Tibial nerve (tissue), 4 donors: ENCODE measurements at regions not wholly inside any gene's neighbourhood (a gene's known extent, or its start where the extent isn't known, plus 50 kb on each side); places are given as distances from the start of the nearest gene placed in this dataset.

Experiments used
- DNase-seq, 2 donors: peaks; one replicate each; pipeline ENCODE4 v3.0.0-alpha.2; 2019; ENCODE audit warnings: low spot score in 2 of 2
- H3K27ac ChIP-seq, 4 donors: fragments of 200-600 bp; sonication (generic) in 3 of 4; one replicate each; pipeline ENCODE4 v1.5.1; 2017 to 2019; ENCODE audit warnings: mild to moderate bottlenecking in 1 of 4
- H3K27me3 ChIP-seq, 2 donors: fragments of 200-600 bp; sonication (generic) in 1 of 2; one replicate each; pipeline versions ENCODE4 v1.5.1 to v1.6.0; 2017 to 2019
- H3K36me3 ChIP-seq, 3 donors: fragments of 200-600 bp; sonication (generic); one replicate each; pipeline ENCODE4 v1.5.1; 2018 to 2019
- H3K4me1 ChIP-seq, 4 donors: fragments of 200-600 bp; sonication (generic) in 3 of 4; one replicate each; pipeline ENCODE4 v1.5.1; 2017 to 2019
- H3K4me3 ChIP-seq, 4 donors: fragments of 200-600 bp; sonication (generic) in 3 of 4; one replicate each; pipeline ENCODE4 v1.5.1; 2017 to 2019; ENCODE audit warnings: mild to moderate bottlenecking in 1 of 4, moderate library complexity in 1 of 4
- H3K9me3 ChIP-seq, 4 donors: fragments of 200-600 bp; sonication (generic) in 3 of 4; one replicate each; pipeline ENCODE4 v1.5.1; 2017 to 2019
- EP300 ChIP-seq, 2 donors: sonication (generic); formaldehyde crosslinking; IDR thresholded peaks; one replicate each; pipeline ENCODE4 v1.6.1; 2017; ENCODE audit warnings: antibody characterized with exemption in 2 of 2, mild to moderate bottlenecking in 1 of 2
- POLR2A ChIP-seq, 2 donors: fragments of 450-650 bp; IDR thresholded peaks; one replicate each; pipeline ENCODE4 v1.6.1; 2017; ENCODE audit warnings: antibody characterized with exemption in 2 of 2, mild to moderate bottlenecking in 2 of 2, moderate library complexity in 2 of 2
- WGBS, 2 donors: methylation state at CpG; one replicate each; pipeline ENCODE4 v1.1.5; 2018; 5-methylcytosine and 5-hydroxymethylcytosine counted together
- TF ChIP-seq, protein P1 (sequence below), 5 experiments: fragments of 200-600 bp in 3 of 5; fragments of 450-650 bp in 2 of 5; sonication (generic) in 3 of 5; IDR thresholded peaks; one replicate each; pipeline ENCODE4 v1.5.1; 2016 to 2019; ENCODE audit warnings: antibody characterized with exemption in 5 of 5, mild to moderate bottlenecking in 3 of 5, moderate library complexity in 2 of 5

GRCh38 chr10:69730251-69731156, 71.2 kb upstream of the COL13A1 start:
- H3K9me3 ChIP-seq: no peaks in the 10 kb centered on the region
- H3K36me3 ChIP-seq: no peaks in the 10 kb centered on the region
- no peak overlapping the region for H3K4me3 ChIP-seq
- 62 to 66% methylated on average over 16 of the region's 16 CpGs for WGBS, 2 donors
- DNase-seq: no peak
- H3K4me1 ChIP-seq: no peaks in the 10 kb centered on the region
- TF ChIP-seq EP300 (IDR thresholded peaks at IDR 0.05): no peak
- no peak for TF ChIP-seq POLR2A (IDR thresholded peaks at IDR 0.05)
- TF ChIP-seq, protein P1, sequence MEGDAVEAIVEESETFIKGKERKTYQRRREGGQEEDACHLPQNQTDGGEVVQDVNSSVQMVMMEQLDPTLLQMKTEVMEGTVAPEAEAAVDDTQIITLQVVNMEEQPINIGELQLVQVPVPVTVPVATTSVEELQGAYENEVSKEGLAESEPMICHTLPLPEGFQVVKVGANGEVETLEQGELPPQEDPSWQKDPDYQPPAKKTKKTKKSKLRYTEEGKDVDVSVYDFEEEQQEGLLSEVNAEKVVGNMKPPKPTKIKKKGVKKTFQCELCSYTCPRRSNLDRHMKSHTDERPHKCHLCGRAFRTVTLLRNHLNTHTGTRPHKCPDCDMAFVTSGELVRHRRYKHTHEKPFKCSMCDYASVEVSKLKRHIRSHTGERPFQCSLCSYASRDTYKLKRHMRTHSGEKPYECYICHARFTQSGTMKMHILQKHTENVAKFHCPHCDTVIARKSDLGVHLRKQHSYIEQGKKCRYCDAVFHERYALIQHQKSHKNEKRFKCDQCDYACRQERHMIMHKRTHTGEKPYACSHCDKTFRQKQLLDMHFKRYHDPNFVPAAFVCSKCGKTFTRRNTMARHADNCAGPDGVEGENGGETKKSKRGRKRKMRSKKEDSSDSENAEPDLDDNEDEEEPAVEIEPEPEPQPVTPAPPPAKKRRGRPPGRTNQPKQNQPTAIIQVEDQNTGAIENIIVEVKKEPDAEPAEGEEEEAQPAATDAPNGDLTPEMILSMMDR (IDR thresholded peaks at IDR 0.05): no peak
- no peaks in the 10 kb centered on the region for H3K27me3 ChIP-seq
- no peak overlapping the region for H3K27ac ChIP-seq

- Histone ChIP-seq H3K36me3 (no peaks in the 10 kb centered on the region), H3K4me3 (no peak overlapping the region), H3K9me3 (no peaks in the 10 kb centered on the region), H3K27me3 (no peaks in the 10 kb centered on the region), H3K4me1 (no peaks in the 10 kb centered on the region), H3K27ac (no peak overlapping the region)
- no peak for DNase-seq
- WGBS, 2 donors: 55 to 62% methylated on average over 3 of the region's 3 CpGs
- no peak for TF ChIP-seq POLR2A (IDR thresholded peaks at IDR 0.05)
- no peak for TF ChIP-seq EP300 (IDR thresholded peaks at IDR 0.05)
- TF ChIP-seq, protein P1 (IDR thresholded peaks at IDR 0.05): no peak
Measured at GRCh38 chr10:69731184-69731583, 70.5 kb upstream of the COL13A1 start.

DNA sequence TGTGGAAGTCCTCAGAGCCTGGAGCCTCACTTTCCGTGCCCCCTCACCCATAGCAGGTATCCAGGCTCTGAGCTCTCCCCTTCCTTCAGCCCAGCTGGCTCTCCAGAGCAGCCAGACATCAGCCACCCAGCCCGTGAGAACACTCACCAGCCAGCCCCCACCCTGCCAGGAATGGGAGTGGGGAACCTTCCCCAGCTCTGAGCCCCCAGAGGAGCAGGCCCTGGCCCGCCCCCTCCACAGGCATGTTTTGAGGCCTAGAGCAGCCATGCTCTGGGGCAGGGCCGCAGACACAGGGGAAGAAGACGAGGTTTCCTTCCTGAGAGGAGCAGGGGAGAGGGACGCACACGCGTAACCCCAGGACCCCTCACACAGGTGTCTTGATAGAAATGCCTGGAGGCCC, 70.0 kb upstream of the COL13A1 start:
- Histone ChIP-seq H3K4me1 (peaks cover 0 to 2% (median 0%) of the 10 kb centered on the region in 4 donors), H3K9me3 (no peaks in the 10 kb centered on the region), H3K27me3 (no peaks in the 10 kb centered on the region), H3K4me3 (no peak overlapping the region), H3K27ac (no peak overlapping the region), H3K36me3 (no peaks in the 10 kb centered on the region)
- WGBS, 2 donors: 87 to 89% methylated on average over 7 to 8 of the region's 8 CpGs
- TF ChIP-seq EP300 (IDR thresholded peaks at IDR 0.05): no peak
- no peak for DNase-seq

DNA sequence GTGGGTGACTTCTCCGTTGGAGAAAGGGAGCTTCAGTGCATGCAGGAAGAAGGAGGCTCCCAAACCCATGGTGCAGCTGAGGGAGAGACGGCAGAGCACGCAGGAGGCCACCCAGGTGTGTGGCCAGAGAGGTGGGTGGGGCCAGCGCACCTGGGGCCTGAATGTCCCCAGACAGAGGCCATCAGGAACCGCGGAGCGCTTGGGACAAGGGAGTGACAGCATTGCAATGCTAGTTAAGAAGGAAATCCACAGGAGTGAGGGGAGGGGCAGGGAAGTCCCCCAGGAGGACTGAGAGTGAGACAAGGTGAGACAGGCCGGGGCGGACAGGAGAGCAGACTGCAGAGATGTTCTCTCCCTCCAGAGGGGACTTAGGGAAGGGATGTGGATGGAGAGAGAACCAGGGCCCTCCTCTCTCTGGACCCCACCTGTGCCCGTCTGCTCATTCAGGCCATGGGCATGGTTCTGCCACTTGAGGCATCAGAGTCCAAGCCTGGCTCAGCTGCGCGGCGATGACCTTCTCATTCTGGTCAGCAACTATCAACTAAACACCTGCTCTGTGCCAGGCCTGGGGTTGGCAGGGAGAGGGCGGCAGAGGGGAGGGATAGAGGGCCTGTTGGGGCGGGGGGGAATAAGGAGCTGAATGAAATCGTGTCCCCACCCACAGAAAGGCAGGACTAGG, 69.4 kb upstream of the COL13A1 start:
- Histone ChIP-seq H3K27ac (no peak overlapping the region), H3K27me3 (no peaks in the 10 kb centered on the region), H3K4me1 (peaks cover 0 to 6% (median 0%) of the 10 kb centered on the region in 4 donors), H3K9me3 (no peaks in the 10 kb centered on the region), H3K4me3 (no peak overlapping the region), H3K36me3 (no peaks in the 10 kb centered on the region)
- no peak for DNase-seq
- TF ChIP-seq POLR2A (IDR thresholded peaks at IDR 0.05) (no peak), EP300 (IDR thresholded peaks at IDR 0.05) (no peak)
- TF ChIP-seq, protein P1 (IDR thresholded peaks at IDR 0.05): no peak
- 90% methylated on average over 16 of the region's 16 CpGs for WGBS, 2 donors

- Histone ChIP-seq H3K9me3 (no peaks in the 10 kb centered on the region), H3K27ac (no peak overlapping the region), H3K36me3 (no peaks in the 10 kb centered on the region), H3K4me1 (peaks cover 0 to 6% (median 0%) of the 10 kb centered on the region in 4 donors), H3K27me3 (no peaks in the 10 kb centered on the region), H3K4me3 (no peak overlapping the region)
- no peak for TF ChIP-seq POLR2A (IDR thresholded peaks at IDR 0.05)
- TF ChIP-seq, protein P1 (IDR thresholded peaks at IDR 0.05): no peak
- TF ChIP-seq EP300 (IDR thresholded peaks at IDR 0.05): no peak
- no peak for DNase-seq
- 82 to 88% methylated on average over 6 of the region's 6 CpGs for WGBS, 2 donors
Measured at GRCh38 chr10:69732826-69733150, 68.9 kb upstream of the COL13A1 start.
